Mucosa of descending colon (tissue), 3 donors: ENCODE measurements at regions not wholly inside any gene's neighbourhood (a gene's known extent, or its start where the extent isn't known, plus 50 kb on each side); places are given as distances from the start of the nearest gene placed in this dataset.

Experiments
- ATAC-seq: fragments of 200-7000 bp; cut with Tn5 transposase; one replicate; pipeline ENCODE4 v1.9.1; 2020; ENCODE audit warnings: mild to moderate bottlenecking, moderate library complexity
- DNase-seq, 3 donors: peaks; one replicate each; pipeline ENCODE4 v3.0.0-alpha.2; 2020
- H3K36me3 ChIP-seq: fragments of 200-600 bp; one replicate; pipeline ENCODE4 v1.8.0; 2021; ENCODE audit warnings: low read depth, mild to moderate bottlenecking
- H3K4me1 ChIP-seq: fragments of 200-600 bp; one replicate; pipeline ENCODE4 v1.8.0; 2021; ENCODE audit warnings: low read depth, mild to moderate bottlenecking
- H3K4me3 ChIP-seq: fragments of 200-600 bp; one replicate; pipeline ENCODE4 v1.8.0; 2021; ENCODE audit warnings: mild to moderate bottlenecking
- H3K9me3 ChIP-seq: fragments of 200-600 bp; one replicate; pipeline ENCODE4 v1.8.0; 2021; ENCODE audit warnings: mild to moderate bottlenecking
- CTCF ChIP-seq: fragments of 200-600 bp; IDR thresholded peaks from one replicate; pipeline ENCODE4 v1.8.0; 2022; ENCODE audit warnings: antibody characterized with exemption, mild to moderate bottlenecking
- intact Hi-C, 2 donors: fragments of 100-400 bp; cut with DNase I in 1 of 2; cut with micrococcal nuclease in 1 of 2; formaldehyde crosslinking; loops; one replicate each; pipeline versions ENCODE4 v1.11.0 to v1.11.1; 2022; cut with DNase I, micrococcal nuclease
- donor health status: DM: no; HTN: no; CAD: no; lungs with moderate emphysema.
- donor health status: DM: no; HTN: no; CAD: no.
- donor health status: DM: no; HTN: yes; CAD: no.

- ATAC-seq: no peak
- intact Hi-C loops: no loop called here
- H3K4me1 ChIP-seq: no peaks in the 10 kb centered on the region
- no peak for TF ChIP-seq CTCF
- no peaks in the 10 kb centered on the region for H3K9me3 ChIP-seq
- no peaks in the 10 kb centered on the region for H3K36me3 ChIP-seq
- DNase-seq: no peak
- H3K4me3 ChIP-seq: no peak overlapping the region
Measured at GRCh38 chr11:71332046-71332445, 79.7 kb upstream of the SHANK2 start.

- DNase-seq: no peak
- H3K4me3 ChIP-seq: no peak overlapping the region
- H3K36me3 ChIP-seq: no peaks in the 10 kb centered on the region
- intact Hi-C loops: no loop called here
- ATAC-seq: no peak
- H3K9me3 ChIP-seq: no peaks in the 10 kb centered on the region
- no peak for TF ChIP-seq CTCF
- no peaks in the 10 kb centered on the region for H3K4me1 ChIP-seq
Measured at GRCh38 chr11:71331631-71332030, 79.3 kb upstream of the SHANK2 start.

- ATAC-seq (no peak), DNase-seq (no peak)
- Histone ChIP-seq H3K36me3 (no peaks in the 10 kb centered on the region), H3K9me3 (no peaks in the 10 kb centered on the region), H3K4me3 (no peak overlapping the region), H3K4me1 (no peaks in the 10 kb centered on the region)
- TF ChIP-seq CTCF: no peak
- intact Hi-C loops: no loop called here
Measured at GRCh38 chr11:71330996-71331395, 78.6 kb upstream of the SHANK2 start.

- intact Hi-C loops: no loop called here
- ATAC-seq (no peak), DNase-seq (no peak)
- no peak for TF ChIP-seq CTCF
- Histone ChIP-seq H3K36me3 (no peaks in the 10 kb centered on the region), H3K4me1 (no peaks in the 10 kb centered on the region), H3K4me3 (no peak overlapping the region), H3K9me3 (no peaks in the 10 kb centered on the region)
Measured at GRCh38 chr11:71330349-71330748, 78.0 kb upstream of the SHANK2 start.

GRCh38 chr11:71329786-71330185 is 77.4 kb upstream of the SHANK2 start:
- no peak for TF ChIP-seq CTCF
- H3K36me3 ChIP-seq: no peaks in the 10 kb centered on the region
- no peaks in the 10 kb centered on the region for H3K9me3 ChIP-seq
- DNase-seq (no peak), ATAC-seq (no peak)
- no peak overlapping the region for H3K4me3 ChIP-seq
- H3K4me1 ChIP-seq: no peaks in the 10 kb centered on the region
- intact Hi-C loops: no loop called here

- Histone ChIP-seq H3K4me3 (no peak overlapping the region), H3K36me3 (no peaks in the 10 kb centered on the region), H3K4me1 (no peaks in the 10 kb centered on the region), H3K9me3 (no peaks in the 10 kb centered on the region)
- DNase-seq: no peak
- no peak for TF ChIP-seq CTCF
- ATAC-seq: peak; percentile 41
- intact Hi-C loops: no loop called here
Measured at GRCh38 chr11:71329165-71329510, 76.8 kb upstream of the SHANK2 start.
